H7 (cell line): ENCODE measurements at regions not wholly inside any gene's neighbourhood (a gene's known extent, or its start where the extent isn't known, plus 50 kb on each side); places are given as distances from the start of the nearest gene placed in this dataset.

Experiments used
- DNase-seq: peaks from one replicate; pipeline ENCODE4 v3.0.0; 2012
- H3K27me3 ChIP-seq: 2 replicates; pipeline ENCODE4 v1.6.0; 2011; ENCODE audit warnings: mild to moderate bottlenecking, low read length; ENCODE audit not compliant: control insufficient read depth, insufficient read depth
- H3K36me3 ChIP-seq: replicated peaks from 2 replicates; pipeline ENCODE4 v1.5.1; 2011; ENCODE audit warnings: low read length; ENCODE audit not compliant: control insufficient read depth, insufficient read depth
- H3K4me3 ChIP-seq: 2 replicates; pipeline ENCODE4 v1.5.1; 2011; ENCODE audit warnings: low read depth, mild to moderate bottlenecking, control low read depth, low read length, moderate library complexity; ENCODE audit not compliant: insufficient read depth

DNA sequence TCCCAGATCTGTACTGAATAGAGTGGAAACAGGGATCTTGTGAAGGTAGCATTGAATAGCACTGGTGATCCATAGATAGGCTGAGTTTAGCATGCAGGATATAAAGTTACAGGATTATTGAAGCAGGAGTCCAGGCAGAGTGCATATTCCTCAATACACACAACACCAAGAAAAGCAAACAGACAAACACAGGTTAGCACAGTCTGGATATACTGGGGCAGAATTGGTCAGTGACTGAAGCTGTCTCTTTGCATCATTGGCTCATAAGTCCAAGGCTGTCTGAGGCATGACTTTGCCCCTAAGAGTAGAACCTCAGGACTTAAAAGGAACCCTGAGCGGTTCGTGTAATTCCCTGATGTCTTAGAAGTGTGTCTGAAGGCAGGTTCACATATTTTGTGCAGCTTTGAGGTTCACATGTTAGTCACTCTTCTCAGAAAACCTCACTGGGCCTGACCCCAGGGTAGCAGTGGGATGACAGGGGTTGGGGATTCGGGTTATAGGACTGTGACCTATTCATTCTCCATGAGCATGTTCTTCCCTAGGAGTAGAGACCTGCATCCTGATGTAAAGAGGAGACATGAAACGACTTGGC, 134.6 kb downstream of the AASDH start:
- Histone ChIP-seq H3K27me3 (no peaks in the 10 kb centered on the region), H3K4me3 (no peak overlapping the region), H3K36me3 (no peaks in the 10 kb centered on the region)
- DNase-seq, result no peak

DNA sequence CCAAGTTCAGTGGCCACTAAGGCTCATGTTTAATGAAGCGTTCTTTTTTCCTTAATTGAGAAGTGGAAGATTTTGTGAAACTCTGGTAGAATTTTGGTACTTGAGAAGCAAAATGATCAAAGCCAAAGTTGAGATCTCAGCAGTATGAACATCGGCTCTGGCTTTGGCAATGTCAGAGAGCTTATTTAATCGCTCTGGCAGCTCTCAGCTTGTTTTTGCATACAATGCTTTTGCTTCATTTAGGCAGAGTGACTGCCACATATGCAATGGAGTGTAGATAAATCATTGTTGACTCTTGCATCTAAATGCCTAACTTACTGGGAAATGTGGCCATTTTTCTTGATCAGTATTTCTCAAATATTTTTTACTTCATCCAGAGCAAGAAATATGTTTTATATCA, 135.7 kb downstream of the AASDH start:
- H3K36me3 ChIP-seq, result no peaks in the 10 kb centered on the region
- no peak for DNase-seq
- H3K4me3 ChIP-seq, result no peak overlapping the region
- H3K27me3 ChIP-seq, result no peaks in the 10 kb centered on the region

DNA sequence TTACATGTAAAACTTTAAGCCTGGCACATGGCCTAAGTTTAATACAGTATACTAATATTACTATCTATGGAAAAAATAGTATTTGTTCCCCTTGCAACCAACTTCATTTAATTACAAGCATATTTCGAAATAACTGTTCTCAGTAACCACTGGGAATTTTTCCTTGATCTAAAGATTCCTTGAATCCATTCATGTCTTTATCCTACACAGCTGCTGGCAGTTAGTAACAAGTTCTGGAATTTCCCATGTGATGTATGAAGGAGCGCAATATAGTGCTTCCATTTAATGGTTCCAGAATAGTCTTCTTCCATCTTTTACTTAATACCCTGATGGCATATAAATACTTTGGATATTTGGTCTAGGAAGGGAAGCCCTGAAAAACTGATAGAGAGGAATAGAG, 136.5 kb downstream of the AASDH start:
- DNase-seq, result no peak
- H3K27me3 ChIP-seq, result no peaks in the 10 kb centered on the region

GRCh38 chr4:56247646-56248045, 139.6 kb downstream of the AASDH start:
- H3K27me3 ChIP-seq, result no peaks in the 10 kb centered on the region
- H3K4me3 ChIP-seq, result no peak overlapping the region
- no peaks in the 10 kb centered on the region for H3K36me3 ChIP-seq
- DNase-seq, result no peak

More for the DNA sequence above, 136.5 kb downstream of the AASDH start:
- no peak overlapping the region for H3K4me3 ChIP-seq
- no peaks in the 10 kb centered on the region for H3K36me3 ChIP-seq

DNA sequence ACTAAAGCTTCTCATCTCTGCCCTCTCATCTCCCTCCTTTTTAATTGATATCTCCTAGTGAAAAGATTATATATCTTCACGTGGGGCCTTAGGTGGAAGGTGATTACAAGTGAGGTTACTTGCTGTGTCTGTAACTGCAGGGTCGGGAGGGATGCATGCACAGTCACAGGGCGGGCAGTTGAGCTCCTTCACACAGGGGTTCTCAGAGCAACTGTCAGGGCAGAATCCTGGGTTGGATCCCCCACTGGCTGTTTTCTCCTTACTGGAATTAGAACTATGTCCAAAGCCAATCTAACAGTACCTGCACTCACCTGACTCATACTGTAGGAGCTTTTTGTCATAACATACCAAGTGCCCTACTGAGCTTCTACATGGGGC, 141.1 kb downstream of the AASDH start:
- H3K27me3 ChIP-seq, result no peaks in the 10 kb centered on the region
- no peaks in the 10 kb centered on the region for H3K36me3 ChIP-seq
- H3K4me3 ChIP-seq, result no peak overlapping the region
- DNase-seq, result no peak

- Histone ChIP-seq H3K27me3 (no peaks in the 10 kb centered on the region), H3K4me3 (no peak overlapping the region), H3K36me3 (no peaks in the 10 kb centered on the region)
- no peak for DNase-seq
Observed at GRCh38 chr4:56245547-56246232, 141.6 kb downstream of the AASDH start.

DNA sequence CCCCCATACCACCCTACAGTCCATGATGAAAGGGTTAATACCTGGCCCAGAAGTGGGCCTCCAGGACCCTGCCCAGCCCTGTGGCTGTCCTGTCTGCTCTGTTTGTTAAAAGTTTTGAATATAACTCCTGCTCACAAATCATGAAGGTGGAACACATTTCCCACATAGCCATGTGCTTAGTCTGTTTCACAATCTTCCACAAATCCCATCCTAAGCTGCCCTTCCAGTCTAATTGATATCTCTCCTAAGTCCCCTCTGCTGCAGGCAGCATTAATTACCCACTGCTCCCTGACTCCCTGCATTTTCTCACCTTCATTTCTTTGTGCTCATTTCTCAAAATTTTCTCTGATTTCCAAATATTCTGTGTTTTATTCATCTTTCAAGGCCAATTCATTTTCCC, 142.6 kb downstream of the AASDH start:
- no peaks in the 10 kb centered on the region for H3K27me3 ChIP-seq
- H3K36me3 ChIP-seq, result no peaks in the 10 kb centered on the region
- no peak overlapping the region for H3K4me3 ChIP-seq
- DNase-seq, result no peak

DNA sequence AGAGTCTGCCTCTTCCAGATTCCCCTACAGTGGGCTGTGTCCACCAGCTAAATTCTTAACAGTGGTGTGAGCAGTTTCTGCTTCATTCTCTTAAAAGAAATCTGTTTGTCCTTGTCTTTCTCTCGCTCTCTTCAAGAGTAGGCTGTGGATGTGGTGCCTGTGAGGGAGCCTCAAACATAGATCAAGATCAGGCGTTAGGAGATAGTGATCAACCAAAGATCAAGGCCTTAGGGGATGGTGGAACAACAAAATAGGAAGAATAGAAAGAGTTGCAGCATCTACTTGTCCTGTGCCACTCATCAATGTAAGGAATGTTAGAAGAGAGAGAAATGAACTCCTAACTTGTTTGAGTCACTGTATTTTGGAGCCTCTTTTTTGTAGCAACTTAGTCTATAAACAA, 144.2 kb downstream of the AASDH start:
- H3K4me3 ChIP-seq, result no peak overlapping the region
- H3K36me3 ChIP-seq, result no peaks in the 10 kb centered on the region
- H3K27me3 ChIP-seq, result no peaks in the 10 kb centered on the region
- no peak for DNase-seq

DNA sequence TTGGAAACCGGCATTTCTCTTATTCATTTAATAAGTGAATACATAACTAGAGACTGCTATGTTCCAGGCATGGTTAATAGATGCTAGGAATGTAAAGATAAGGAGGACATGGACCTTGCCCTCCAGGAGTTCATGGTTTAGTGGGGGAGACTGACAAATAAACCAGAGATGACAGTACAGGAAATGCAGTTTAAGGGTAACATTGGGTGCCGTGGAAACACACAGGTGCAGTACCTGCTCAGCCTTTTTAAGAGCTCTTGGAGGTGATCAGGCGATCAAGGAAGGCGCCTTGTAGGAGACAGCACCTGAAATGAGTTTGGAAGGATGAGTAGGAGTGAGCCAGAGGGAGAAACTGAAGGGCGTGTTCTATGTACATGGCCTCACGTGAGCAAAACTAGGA, 145.8 kb downstream of the AASDH start:
- no peak for DNase-seq
- Histone ChIP-seq H3K4me3 (no peak overlapping the region), H3K27me3 (no peaks in the 10 kb centered on the region), H3K36me3 (no peaks in the 10 kb centered on the region)

- DNase-seq, result no peak
- H3K4me3 ChIP-seq, result no peak overlapping the region
- no peaks in the 10 kb centered on the region for H3K36me3 ChIP-seq
- H3K27me3 ChIP-seq, result no peaks in the 10 kb centered on the region
Observed at GRCh38 chr4:56240554-56241174, 146.6 kb downstream of the AASDH start.

GRCh38 chr4:56238251-56238650, 149.0 kb downstream of the AASDH start:
- Histone ChIP-seq H3K36me3 (no peaks in the 10 kb centered on the region), H3K4me3 (no peak overlapping the region), H3K27me3 (no peaks in the 10 kb centered on the region)
- no peak for DNase-seq

- H3K36me3 ChIP-seq, result no peaks in the 10 kb centered on the region
- no peak overlapping the region for H3K4me3 ChIP-seq
- DNase-seq, result no peak
- H3K27me3 ChIP-seq, result no peaks in the 10 kb centered on the region
Observed at GRCh38 chr4:56235725-56236124, 151.6 kb downstream of the AASDH start.

- Histone ChIP-seq H3K4me3 (no peak overlapping the region), H3K36me3 (no peaks in the 10 kb centered on the region), H3K27me3 (no peaks in the 10 kb centered on the region)
- DNase-seq, result no peak
Observed at GRCh38 chr4:56235011-56235410, 152.3 kb downstream of the AASDH start.

DNA sequence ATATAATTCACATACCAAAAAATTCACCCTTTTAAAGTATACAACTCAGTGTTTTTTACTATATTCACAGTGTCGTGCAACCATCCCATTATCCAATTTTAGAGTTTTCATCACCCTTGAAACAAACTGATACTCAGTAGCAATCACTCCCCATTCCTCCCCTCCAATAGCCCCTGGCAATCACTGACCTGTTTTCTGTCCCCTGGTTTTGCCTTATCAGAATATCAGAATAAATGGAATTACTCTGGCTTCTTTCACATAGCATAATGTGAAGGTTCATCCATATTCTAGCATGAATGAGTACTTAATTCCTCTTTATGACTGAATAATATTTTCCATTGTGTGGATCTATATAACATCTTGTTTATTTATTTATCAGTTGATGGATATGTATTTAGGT, 153.2 kb downstream of the AASDH start:
- H3K4me3 ChIP-seq, result no peak overlapping the region
- DNase-seq, result no peak
- H3K36me3 ChIP-seq, result no peaks in the 10 kb centered on the region
- no peaks in the 10 kb centered on the region for H3K27me3 ChIP-seq

DNA sequence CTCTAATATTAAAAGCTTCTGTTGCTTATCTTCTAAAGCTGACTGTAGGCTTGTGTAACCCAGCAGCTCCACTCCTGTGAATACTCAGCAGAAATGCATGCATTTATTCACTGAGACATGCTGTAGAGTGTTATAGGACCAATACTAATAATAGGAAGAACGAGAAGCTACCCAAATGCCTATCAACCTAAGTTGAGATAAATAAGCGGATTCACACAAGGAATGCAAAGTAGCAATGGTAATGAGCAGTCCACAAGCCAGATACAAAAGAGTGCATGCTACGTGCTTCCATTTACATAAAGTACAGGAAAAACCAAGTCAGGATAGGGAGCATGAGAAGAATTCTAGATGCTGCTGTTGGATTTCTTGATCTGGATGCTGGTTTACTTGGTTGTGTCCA, 155.9 kb downstream of the AASDH start:
- Histone ChIP-seq H3K27me3 (no peaks in the 10 kb centered on the region), H3K4me3 (no peak overlapping the region), H3K36me3 (no peaks in the 10 kb centered on the region)
- no peak for DNase-seq
